ENCODE measurements at regions not wholly inside any gene's neighbourhood (a gene's known extent, or its start where the extent isn't known, plus 50 kb on each side); places are given as distances from the start of the nearest gene placed in this dataset.

DNA sequence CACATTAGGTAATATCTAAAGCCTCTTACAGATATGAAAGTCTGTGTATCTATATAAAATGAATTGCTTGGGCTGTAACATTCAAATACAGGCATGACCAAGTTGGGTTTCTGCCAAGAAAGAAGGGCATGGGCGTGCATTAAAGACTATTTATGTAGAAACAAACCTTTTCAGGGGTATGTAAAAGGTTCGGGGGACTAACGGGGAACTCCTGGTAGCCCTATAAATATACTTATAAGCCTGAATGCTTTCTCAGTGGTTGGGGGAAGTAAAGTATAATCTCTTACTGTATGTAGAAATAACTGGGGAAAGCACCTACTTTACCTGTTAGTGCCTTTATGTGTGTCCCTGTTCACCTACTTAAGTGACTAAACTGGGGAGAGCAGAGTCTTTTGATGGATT lies 154.5 kb upstream of the TBL1XR1 start:
- TF ChIP-seq, protein P1, sequence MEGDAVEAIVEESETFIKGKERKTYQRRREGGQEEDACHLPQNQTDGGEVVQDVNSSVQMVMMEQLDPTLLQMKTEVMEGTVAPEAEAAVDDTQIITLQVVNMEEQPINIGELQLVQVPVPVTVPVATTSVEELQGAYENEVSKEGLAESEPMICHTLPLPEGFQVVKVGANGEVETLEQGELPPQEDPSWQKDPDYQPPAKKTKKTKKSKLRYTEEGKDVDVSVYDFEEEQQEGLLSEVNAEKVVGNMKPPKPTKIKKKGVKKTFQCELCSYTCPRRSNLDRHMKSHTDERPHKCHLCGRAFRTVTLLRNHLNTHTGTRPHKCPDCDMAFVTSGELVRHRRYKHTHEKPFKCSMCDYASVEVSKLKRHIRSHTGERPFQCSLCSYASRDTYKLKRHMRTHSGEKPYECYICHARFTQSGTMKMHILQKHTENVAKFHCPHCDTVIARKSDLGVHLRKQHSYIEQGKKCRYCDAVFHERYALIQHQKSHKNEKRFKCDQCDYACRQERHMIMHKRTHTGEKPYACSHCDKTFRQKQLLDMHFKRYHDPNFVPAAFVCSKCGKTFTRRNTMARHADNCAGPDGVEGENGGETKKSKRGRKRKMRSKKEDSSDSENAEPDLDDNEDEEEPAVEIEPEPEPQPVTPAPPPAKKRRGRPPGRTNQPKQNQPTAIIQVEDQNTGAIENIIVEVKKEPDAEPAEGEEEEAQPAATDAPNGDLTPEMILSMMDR (IDR thresholded peaks at IDR 0.05): no peak
- TF ChIP-seq POLR2A (IDR thresholded peaks at IDR 0.05): no peak
